Stimulated activated CD4-positive, alpha-beta T cell treated with anti-CD3 and anti-CD28 coated beads, Interleukin-4, amount 100 ng/mL, for 4 hours (primary cell): ENCODE measurements at regions not wholly inside any gene's neighbourhood (a gene's known extent, or its start where the extent isn't known, plus 50 kb on each side); places are given as distances from the start of the nearest gene placed in this dataset.

Source experiments
- DNase-seq, 2 experiments: peaks; one replicate each; pipeline ENCODE4 v3.0.0-alpha.2; 2020

GRCh38 chr18:70429847-70430500, 141.1 kb downstream of the SOCS6 start:
- DNase-seq: no peak

GRCh38 chr18:70428439-70428838, 139.6 kb downstream of the SOCS6 start:
- DNase-seq: no peak

- DNase-seq: no peak
Measured at GRCh38 chr18:70426818-70427217, 138.0 kb downstream of the SOCS6 start.

- no peak for DNase-seq
Measured at GRCh38 chr18:70425236-70425635, 136.4 kb downstream of the SOCS6 start.

GRCh38 chr18:70423988-70424387, 135.1 kb downstream of the SOCS6 start:
- DNase-seq: no peak

GRCh38 chr18:70423120-70423519, 134.3 kb downstream of the SOCS6 start:
- DNase-seq: no peak

- no peak for DNase-seq
Measured at GRCh38 chr18:70422391-70422965, 133.6 kb downstream of the SOCS6 start.

GRCh38 chr18:70421471-70422390, 132.9 kb downstream of the SOCS6 start:
- no peak for DNase-seq

GRCh38 chr18:70420146-70420898, 131.5 kb downstream of the SOCS6 start:
- no peak for DNase-seq

GRCh38 chr18:70419526-70419925, 130.7 kb downstream of the SOCS6 start:
- no peak for DNase-seq

GRCh38 chr18:70418546-70419311, 129.9 kb downstream of the SOCS6 start:
- DNase-seq: no peak

GRCh38 chr18:70417847-70418246, 129.0 kb downstream of the SOCS6 start:
- DNase-seq: no peak

GRCh38 chr18:70416496-70416895, 127.7 kb downstream of the SOCS6 start:
- no peak for DNase-seq

- DNase-seq: no peak
Measured at GRCh38 chr18:70415823-70416488, 127.1 kb downstream of the SOCS6 start.

GRCh38 chr18:70414315-70414900, 125.6 kb downstream of the SOCS6 start:
- DNase-seq: no peak

- no peak for DNase-seq
Measured at GRCh38 chr18:70413455-70413854, 124.6 kb downstream of the SOCS6 start.

- no peak for DNase-seq
Measured at GRCh38 chr18:70411876-70412435, 123.1 kb downstream of the SOCS6 start.

GRCh38 chr18:70411307-70411706, 122.5 kb downstream of the SOCS6 start:
- no peak for DNase-seq

- no peak for DNase-seq
Measured at GRCh38 chr18:70405052-70405451, 116.2 kb downstream of the SOCS6 start.

GRCh38 chr18:70400476-70400875, 111.6 kb downstream of the SOCS6 start:
- DNase-seq: no peak

- DNase-seq: no peak
Measured at GRCh38 chr18:70398076-70398475, 109.2 kb downstream of the SOCS6 start.
